Pancreas (tissue), 10 donors: ENCODE measurements at regions not wholly inside any gene's neighbourhood (a gene's known extent, or its start where the extent isn't known, plus 50 kb on each side); places are given as distances from the start of the nearest gene placed in this dataset.
A peak's percentile ranks its signal among the peaks of the same experiment; 100 is the strongest.

ENCODE experiments used
- ATAC-seq, 4 donors: fragments of 200-7000 bp; cut with Tn5 transposase; one replicate each; pipeline versions ENCODE4 v1.8.0 to v1.9.1; 2020; ENCODE audit warnings: mild to moderate bottlenecking in 4 of 4, moderate library complexity in 4 of 4
- DNase-seq, 6 donors: peaks; one replicate each; pipeline ENCODE4 v3.0.0-alpha.2; 2020
- FAIRE-seq: peaks from 2 replicates; lab custom pipeline; 2012; peaks lifted over from hg19 to GRCh38; lab: Jason Lieb, UNC
- H3K27ac ChIP-seq, 4 donors: fragments of 200-600 bp; sonication (generic); 1 replicate in 3 of 4; 2 replicates in 1 of 4; pipeline versions ENCODE4 v1.5.0 to v1.8.0; 2020
- H3K27me3 ChIP-seq, 4 donors: fragments of 200-600 bp; one replicate each; pipeline ENCODE4 v1.8.0; 2021
- H3K36me3 ChIP-seq, 3 donors: fragments of 200-600 bp; sonication (generic) in 1 of 3; one replicate each; pipeline versions ENCODE4 v1.5.0 to v1.8.0; 2020 to 2021
- H3K4me1 ChIP-seq, 3 donors: fragments of 200-600 bp; one replicate each; pipeline ENCODE4 v1.8.0; 2021
- H3K4me3 ChIP-seq, 4 donors: fragments of 200-600 bp; sonication (generic) in 2 of 4; one replicate each; pipeline versions ENCODE4 v1.5.0 to v1.8.0; 2020 to 2021
- H3K9me3 ChIP-seq, 4 donors: fragments of 200-600 bp; one replicate each; pipeline ENCODE4 v1.8.0; 2021
- WGBS, 2 donors: extraction: QIAGEN DNeasy Blood & Tissue Kit; methylation state at CpG; one replicate each; pipeline ENCODE4 v1.1.7; 2013; 5-methylcytosine and 5-hydroxymethylcytosine counted together
- intact Hi-C, 3 donors: fragments of 100-400 bp; cut with DNase I; formaldehyde crosslinking; loops; one replicate each; pipeline versions ENCODE4 v1.11.1 to v1.14.2; 2022
- TF ChIP-seq, protein P1 (sequence below), 4 donors: fragments of 200-600 bp; sonication (generic) in 3 of 4; IDR thresholded peaks; one replicate each; pipeline versions ENCODE4 v1.5.0 to v1.8.0; 2021; ENCODE audit warnings: antibody characterized with exemption in 4 of 4
- donor health status: healthy with polysubstance abuse.
- donor health status: DM: no; HTN: no; CAD: no; lungs with moderate emphysema.
- donor health status: DM: no; HTN: no; CAD: no.
- donor health status: control.
- donor health status: control.
- donor health status: Bipolar disorder and iron deficiency.
- donor health status: DM: yes; HTN: yes; CAD: no.
- donor health status: DM: no; HTN: no; CAD: no.
- donor health status: DM: no; HTN: no; CAD: no.
- donor health status: DM: yes; HTN: yes; CAD: no.

DNA sequence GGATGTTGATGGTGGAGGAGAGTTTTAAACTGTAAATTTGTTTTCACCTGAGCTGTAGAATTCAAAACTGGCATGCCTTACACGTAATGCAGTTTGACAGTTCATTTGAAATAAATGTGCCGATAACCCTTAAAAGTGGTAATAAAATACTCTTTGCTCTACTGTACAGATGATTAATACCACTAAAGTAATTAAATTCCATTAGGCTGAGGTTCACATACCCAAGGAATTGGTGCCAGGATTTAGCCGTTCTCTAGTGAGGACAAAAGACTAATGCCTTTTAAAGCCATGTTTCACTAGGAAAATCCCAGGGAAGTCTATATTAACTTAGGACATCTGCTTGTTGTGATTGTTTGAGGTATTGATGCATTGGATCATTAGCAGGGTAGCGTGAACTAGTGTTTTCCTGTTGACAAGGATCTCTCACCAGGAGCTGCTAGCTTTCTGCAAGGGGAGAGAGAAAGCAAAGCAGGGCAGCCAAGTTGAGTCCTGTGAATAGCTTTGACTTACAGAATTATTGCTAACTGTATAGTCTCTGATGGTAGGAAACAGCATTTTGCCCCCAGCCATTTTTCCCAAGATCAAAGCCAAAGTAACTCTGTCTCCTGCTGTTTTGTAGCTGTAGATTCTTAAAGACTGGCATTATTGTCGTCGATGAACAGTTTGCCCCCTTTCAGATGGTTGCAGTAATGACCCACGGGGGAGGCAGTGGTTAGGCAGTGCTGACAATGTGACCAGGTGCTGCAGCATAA lies 280.9 kb upstream of the FANCL start:
- H3K27ac ChIP-seq = no peak overlapping the region
- ATAC-seq (peak in 2 of 4 donors; percentile 22 to 44), DNase-seq (no peak), FAIRE-seq (no peak)
- TF ChIP-seq, protein P1, sequence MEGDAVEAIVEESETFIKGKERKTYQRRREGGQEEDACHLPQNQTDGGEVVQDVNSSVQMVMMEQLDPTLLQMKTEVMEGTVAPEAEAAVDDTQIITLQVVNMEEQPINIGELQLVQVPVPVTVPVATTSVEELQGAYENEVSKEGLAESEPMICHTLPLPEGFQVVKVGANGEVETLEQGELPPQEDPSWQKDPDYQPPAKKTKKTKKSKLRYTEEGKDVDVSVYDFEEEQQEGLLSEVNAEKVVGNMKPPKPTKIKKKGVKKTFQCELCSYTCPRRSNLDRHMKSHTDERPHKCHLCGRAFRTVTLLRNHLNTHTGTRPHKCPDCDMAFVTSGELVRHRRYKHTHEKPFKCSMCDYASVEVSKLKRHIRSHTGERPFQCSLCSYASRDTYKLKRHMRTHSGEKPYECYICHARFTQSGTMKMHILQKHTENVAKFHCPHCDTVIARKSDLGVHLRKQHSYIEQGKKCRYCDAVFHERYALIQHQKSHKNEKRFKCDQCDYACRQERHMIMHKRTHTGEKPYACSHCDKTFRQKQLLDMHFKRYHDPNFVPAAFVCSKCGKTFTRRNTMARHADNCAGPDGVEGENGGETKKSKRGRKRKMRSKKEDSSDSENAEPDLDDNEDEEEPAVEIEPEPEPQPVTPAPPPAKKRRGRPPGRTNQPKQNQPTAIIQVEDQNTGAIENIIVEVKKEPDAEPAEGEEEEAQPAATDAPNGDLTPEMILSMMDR (IDR thresholded peaks at IDR 0.05) = no peak
- no peaks in the 10 kb centered on the region for H3K9me3 ChIP-seq
- no peak overlapping the region for H3K4me3 ChIP-seq
- no peaks in the 10 kb centered on the region for H3K4me1 ChIP-seq
- no peaks in the 10 kb centered on the region for H3K36me3 ChIP-seq
- intact Hi-C loops = no loop called here
- WGBS, 2 donors = 38 to 45% methylated on average over 7 of the region's 7 CpGs
- no peaks in the 10 kb centered on the region for H3K27me3 ChIP-seq

DNA sequence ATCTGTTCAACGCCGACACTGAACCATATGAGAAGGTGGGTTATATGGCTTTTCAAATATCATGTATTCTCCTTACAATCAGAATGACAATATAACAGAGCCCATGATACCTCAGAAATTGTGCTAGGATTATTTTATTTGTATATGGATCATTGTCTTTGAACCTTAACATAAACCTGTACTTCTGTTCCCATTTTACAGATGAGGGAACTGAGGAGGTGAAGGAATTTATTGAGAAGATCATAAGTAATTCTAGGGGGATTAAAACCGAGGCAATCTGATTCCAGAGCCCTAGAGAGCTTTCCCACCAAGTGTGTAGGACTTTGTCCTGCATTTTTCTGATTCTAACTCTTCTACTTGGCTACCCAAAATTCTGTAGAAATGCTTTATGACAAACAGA lies 279.8 kb upstream of the FANCL start:
- H3K9me3 ChIP-seq = no peaks in the 10 kb centered on the region
- intact Hi-C loops = no loop called here
- 81 to 88% methylated on average over 3 of the region's 3 CpGs for WGBS, 2 donors
- FAIRE-seq (no peak), ATAC-seq (no peak), DNase-seq (no peak)
- TF ChIP-seq, protein P1 (IDR thresholded peaks at IDR 0.05) = no peak
- no peaks in the 10 kb centered on the region for H3K4me1 ChIP-seq
- H3K36me3 ChIP-seq = no peaks in the 10 kb centered on the region
- H3K4me3 ChIP-seq = no peak overlapping the region
- H3K27me3 ChIP-seq = no peaks in the 10 kb centered on the region
- H3K27ac ChIP-seq = no peak overlapping the region

DNA sequence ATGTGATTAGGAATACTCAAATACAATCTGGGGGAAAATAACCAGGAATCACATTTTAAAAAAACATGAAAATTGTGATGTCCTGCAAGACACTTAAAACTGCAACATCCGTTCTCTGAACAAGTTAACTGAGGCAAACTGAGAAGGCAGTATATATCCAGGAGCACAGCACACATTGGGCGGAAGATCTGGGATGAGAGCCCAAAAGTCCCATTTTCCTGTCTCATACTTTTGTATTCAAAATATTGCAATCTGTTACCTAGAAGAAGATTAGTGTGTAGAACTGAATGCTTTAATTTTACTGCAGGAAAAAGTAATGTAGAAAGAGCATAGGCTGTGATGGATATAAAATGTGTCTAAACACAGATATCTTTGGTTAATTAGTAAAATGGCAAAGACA lies 276.8 kb upstream of the FANCL start:
- H3K27me3 ChIP-seq = no peaks in the 10 kb centered on the region
- H3K27ac ChIP-seq = no peak overlapping the region
- TF ChIP-seq, protein P1 (IDR thresholded peaks at IDR 0.05) = no peak
- 90 to 92% methylated on average over 2 of the region's 2 CpGs for WGBS, 2 donors
- intact Hi-C loops = no loop called here
- H3K4me1 ChIP-seq = no peaks in the 10 kb centered on the region
- H3K4me3 ChIP-seq = no peak overlapping the region
- FAIRE-seq = no peak
- no peak for ATAC-seq
- no peak for DNase-seq
- no peaks in the 10 kb centered on the region for H3K9me3 ChIP-seq
- no peaks in the 10 kb centered on the region for H3K36me3 ChIP-seq

DNA sequence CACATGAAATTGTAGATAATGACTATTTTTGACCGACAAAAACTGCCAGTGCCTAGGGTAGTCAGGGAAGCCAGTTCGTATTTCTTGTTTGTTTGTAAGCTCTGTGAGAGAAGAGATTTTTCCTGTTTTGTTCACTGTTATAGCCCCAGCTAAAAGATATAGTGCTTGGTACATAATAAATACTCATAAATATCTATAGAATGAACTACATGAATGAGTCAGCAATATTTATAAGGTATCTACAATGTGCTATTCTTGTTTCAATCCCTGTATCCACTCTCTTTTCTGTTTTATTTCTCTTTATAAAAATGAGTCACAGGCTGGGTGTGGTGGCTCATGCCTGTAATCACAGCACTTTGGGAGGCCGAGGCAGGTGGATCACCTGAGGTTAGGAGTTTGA lies 275.6 kb upstream of the FANCL start:
- intact Hi-C loops = no loop called here
- Histone ChIP-seq H3K9me3 (no peaks in the 10 kb centered on the region), H3K4me3 (no peak overlapping the region), H3K27me3 (no peaks in the 10 kb centered on the region), H3K36me3 (no peaks in the 10 kb centered on the region), H3K27ac (no peak overlapping the region), H3K4me1 (no peaks in the 10 kb centered on the region)
- TF ChIP-seq, protein P1 (IDR thresholded peaks at IDR 0.05) = no peak
- FAIRE-seq (no peak), DNase-seq (no peak), ATAC-seq (no peak)
- 85 to 91% methylated on average over 3 of the region's 3 CpGs for WGBS, 2 donors

DNA sequence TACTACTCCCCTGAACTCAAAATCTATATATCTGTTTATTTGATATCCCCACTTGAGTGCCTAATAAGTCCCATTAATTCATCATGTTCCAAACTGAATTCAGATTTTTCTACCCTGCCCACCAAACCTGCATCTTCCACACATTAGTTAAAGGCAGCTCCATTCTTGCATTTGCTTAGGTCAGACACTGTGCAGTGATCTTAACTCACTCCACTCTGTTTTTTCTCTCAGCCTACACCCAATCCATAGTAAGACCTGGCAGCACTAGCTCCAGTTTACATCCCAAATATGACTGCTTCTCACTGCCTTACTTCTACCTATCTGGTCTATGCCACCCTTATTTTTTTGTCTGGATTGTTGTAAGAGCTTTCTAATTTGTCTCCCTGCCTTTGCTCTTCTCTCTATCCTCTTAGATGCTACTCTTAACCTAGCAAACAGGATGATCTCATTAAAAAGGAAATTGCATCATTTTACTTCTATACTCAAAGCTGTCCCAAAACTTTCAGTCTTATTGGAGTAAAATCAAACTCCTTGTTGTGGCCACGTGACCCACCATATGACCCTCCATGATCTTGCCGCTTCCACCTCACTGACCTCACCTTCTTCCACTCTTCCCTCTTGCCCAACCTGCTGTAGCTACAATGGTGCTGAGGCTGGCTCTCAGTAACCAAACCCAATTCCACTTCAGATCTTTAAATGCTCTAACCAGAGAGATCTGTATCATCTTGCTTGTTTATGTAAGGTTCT lies 274.9 kb upstream of the FANCL start:
- H3K27ac ChIP-seq = no peak overlapping the region
- DNase-seq = no peak
- TF ChIP-seq, protein P1 (IDR thresholded peaks at IDR 0.05) = no peak
- intact Hi-C loops = no loop called here
- H3K27me3 ChIP-seq = no peaks in the 10 kb centered on the region
- ATAC-seq = no peak
- WGBS, 2 donors = 91 to 92% methylated on average over 2 of the region's 2 CpGs
- no peaks in the 10 kb centered on the region for H3K36me3 ChIP-seq
- no peak for FAIRE-seq
- no peaks in the 10 kb centered on the region for H3K9me3 ChIP-seq
- H3K4me3 ChIP-seq = no peak overlapping the region
- no peaks in the 10 kb centered on the region for H3K4me1 ChIP-seq
